ENCODE measurements at regions not wholly inside any gene's neighbourhood (a gene's known extent, or its start where the extent isn't known, plus 50 kb on each side); places are given as distances from the start of the nearest gene placed in this dataset.

DNA sequence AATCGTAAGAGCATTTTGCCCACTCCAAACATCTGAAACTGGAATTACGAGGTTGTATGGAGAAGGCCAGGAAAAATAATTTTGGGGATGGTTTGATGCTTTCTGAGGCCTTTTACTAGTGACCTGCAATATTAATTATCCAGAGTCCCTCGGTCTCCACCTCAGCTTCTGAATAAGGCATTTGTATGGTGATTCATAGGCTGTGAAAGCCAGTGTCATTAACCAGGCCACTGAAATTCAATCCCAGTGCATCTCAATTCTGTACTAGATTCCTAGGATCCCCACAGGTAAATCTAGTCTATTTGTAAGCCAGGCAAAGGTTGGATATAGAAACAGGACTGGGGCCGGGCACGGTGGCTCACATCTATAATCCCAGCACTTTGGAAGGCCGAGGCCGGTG is 135.4 kb upstream of the RBPJ start:
- Histone ChIP-seq H3K27ac (no peak overlapping the region), H3K4me1 (no peaks in the 10 kb centered on the region), H3K36me3 (no peaks in the 10 kb centered on the region), H3K4me3 (no peak overlapping the region), H3K9me3 (no peaks in the 10 kb centered on the region), H3K27me3 (no peaks in the 10 kb centered on the region)
- TF ChIP-seq POLR2A (IDR thresholded peaks at IDR 0.05) (no peak), EP300 (IDR thresholded peaks at IDR 0.05) (no peak)
- TF ChIP-seq, protein P1, sequence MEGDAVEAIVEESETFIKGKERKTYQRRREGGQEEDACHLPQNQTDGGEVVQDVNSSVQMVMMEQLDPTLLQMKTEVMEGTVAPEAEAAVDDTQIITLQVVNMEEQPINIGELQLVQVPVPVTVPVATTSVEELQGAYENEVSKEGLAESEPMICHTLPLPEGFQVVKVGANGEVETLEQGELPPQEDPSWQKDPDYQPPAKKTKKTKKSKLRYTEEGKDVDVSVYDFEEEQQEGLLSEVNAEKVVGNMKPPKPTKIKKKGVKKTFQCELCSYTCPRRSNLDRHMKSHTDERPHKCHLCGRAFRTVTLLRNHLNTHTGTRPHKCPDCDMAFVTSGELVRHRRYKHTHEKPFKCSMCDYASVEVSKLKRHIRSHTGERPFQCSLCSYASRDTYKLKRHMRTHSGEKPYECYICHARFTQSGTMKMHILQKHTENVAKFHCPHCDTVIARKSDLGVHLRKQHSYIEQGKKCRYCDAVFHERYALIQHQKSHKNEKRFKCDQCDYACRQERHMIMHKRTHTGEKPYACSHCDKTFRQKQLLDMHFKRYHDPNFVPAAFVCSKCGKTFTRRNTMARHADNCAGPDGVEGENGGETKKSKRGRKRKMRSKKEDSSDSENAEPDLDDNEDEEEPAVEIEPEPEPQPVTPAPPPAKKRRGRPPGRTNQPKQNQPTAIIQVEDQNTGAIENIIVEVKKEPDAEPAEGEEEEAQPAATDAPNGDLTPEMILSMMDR (IDR thresholded peaks at IDR 0.05), result no peak
- DNase-seq (ENCODE audit: low spot score in 2 of 2), result no peak
- WGBS, 2 donors, result 90 to 92% methylated on average over 6 to 7 of the region's 7 CpGs

DNA sequence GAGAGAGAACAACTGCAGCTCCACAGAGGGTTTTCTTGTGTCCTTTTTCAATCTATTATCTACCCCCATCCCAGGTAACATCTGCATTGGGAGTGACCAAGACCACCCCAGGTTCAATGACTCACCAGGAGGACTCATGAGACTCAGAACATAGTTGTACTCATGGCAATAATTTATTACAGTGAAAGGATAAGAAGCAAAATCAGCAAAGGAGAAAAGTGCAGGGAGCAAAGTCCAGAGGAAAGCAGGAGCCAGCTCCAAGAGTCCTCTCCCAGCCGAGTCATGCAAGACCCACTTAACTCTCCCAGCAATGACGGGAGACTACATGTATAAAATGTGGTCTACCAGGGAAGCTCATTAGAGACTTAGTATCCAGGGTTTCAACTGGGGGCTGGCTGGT is 129.5 kb upstream of the RBPJ start:
- Histone ChIP-seq H3K9me3 (no peaks in the 10 kb centered on the region), H3K36me3 (no peaks in the 10 kb centered on the region), H3K4me1 (no peaks in the 10 kb centered on the region), H3K27ac (no peak overlapping the region), H3K4me3 (no peak overlapping the region), H3K27me3 (no peaks in the 10 kb centered on the region)
- TF ChIP-seq, protein P1 (IDR thresholded peaks at IDR 0.05), result no peak
- TF ChIP-seq EP300 (IDR thresholded peaks at IDR 0.05), result no peak
- TF ChIP-seq POLR2A (IDR thresholded peaks at IDR 0.05), result no peak
- 72 to 81% methylated on average over 2 of the region's 2 CpGs for WGBS, 2 donors
- no peak for DNase-seq (ENCODE audit: low spot score in 2 of 2)

DNA sequence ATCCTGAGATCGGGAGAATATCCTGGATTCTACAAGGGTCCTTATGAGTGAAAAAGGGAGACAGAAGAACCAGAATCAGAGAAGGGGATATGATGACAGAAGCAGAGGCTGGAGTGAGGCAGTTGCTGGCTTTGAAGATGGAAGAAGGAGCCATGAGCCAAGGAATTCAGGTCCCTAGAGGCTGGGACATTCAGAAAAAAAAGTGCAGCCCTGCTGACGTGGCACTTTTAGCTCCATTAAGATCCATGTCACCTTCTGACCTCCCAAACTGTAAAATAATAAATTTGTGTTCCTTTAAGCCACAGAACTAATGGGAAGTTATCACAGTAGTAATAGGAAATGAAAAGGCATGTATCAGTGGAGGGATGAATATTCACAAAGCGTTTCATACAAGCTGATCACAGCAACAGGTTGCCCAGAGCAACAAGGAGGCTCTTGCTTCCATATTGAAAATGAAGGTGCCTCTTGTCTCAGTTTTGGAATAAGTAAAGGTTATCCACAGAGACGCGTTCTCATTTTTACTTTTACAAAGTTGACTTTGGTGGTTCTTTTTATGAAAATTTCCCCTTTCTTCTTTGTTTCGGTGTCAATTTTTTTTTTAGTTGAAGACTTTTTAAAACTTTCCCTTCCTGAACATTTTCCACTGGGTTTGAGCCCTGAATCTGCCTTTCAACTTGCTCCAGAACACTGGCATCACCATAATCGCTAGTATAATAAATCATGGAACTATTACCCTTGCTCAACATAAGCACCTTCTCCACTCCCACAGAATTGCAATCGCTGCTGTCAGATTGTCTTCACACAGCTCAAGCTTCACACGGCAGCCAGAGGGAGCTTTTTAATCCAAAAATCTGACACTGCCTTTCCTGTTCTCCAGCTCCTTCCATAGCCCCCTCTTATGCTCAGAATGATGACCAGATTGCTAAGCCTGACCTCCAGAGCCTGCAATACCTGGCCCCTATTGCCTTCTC is 127.6 kb upstream of the RBPJ start:
- no peaks in the 10 kb centered on the region for H3K9me3 ChIP-seq
- 67 to 75% methylated on average over 9 of the region's 9 CpGs for WGBS, 2 donors
- H3K27ac ChIP-seq, result no peak overlapping the region
- TF ChIP-seq EP300 (IDR thresholded peaks at IDR 0.05) (no peak), POLR2A (IDR thresholded peaks at IDR 0.05) (no peak)
- TF ChIP-seq, protein P1 (IDR thresholded peaks at IDR 0.05), result no peak
- DNase-seq (ENCODE audit: low spot score in 2 of 2), result no peak
- H3K27me3 ChIP-seq, result no peaks in the 10 kb centered on the region
- H3K36me3 ChIP-seq, result no peaks in the 10 kb centered on the region
- no peak overlapping the region for H3K4me3 ChIP-seq
- no peaks in the 10 kb centered on the region for H3K4me1 ChIP-seq

DNA sequence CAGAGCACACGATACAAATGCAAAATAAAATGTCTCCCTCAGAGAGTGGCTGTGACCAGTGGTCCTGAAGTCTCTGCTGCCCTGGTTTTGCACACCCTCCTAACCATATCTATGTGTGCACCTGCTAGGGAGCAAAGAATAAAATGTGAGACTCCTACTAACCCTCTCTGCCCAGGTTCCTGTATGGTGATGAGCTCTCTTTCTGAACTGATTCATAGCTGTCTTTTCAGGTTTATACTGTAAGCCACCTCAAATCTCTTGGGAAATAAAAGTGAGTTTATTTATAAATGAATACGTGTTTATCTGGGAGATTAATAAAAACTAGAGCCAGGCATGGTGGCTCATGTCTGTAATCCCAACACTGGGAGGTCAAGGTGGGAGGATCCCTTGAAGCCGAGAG is 126.0 kb upstream of the RBPJ start:
- Histone ChIP-seq H3K4me3 (no peak overlapping the region), H3K4me1 (no peaks in the 10 kb centered on the region), H3K36me3 (no peaks in the 10 kb centered on the region), H3K27ac (no peak overlapping the region), H3K9me3 (no peaks in the 10 kb centered on the region), H3K27me3 (no peaks in the 10 kb centered on the region)
- no peak for DNase-seq (ENCODE audit: low spot score in 2 of 2)
- no peak for TF ChIP-seq POLR2A (IDR thresholded peaks at IDR 0.05)
- TF ChIP-seq, protein P1 (IDR thresholded peaks at IDR 0.05), result no peak
- no peak for TF ChIP-seq EP300 (IDR thresholded peaks at IDR 0.05)
- 81 to 88% methylated on average over 3 of the region's 3 CpGs for WGBS, 2 donors

DNA sequence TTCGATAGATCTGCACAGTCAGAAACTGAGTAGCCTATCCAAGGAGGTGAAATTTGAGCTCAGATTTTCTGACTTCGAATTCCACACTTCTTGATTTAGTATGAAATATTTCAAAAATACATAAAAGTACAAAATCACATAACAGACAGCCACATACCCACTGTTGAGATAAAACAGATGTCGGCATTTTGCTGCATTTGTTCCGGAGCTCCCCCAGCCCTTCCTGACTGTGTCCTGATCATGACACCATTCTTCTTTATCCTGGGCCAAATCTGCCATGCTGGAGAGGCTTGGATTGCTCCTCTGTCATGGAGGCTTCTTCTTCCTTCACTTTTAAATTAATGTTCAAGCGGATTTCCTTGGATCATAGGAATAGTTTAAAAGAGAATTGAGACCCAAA is 124.2 kb upstream of the RBPJ start:
- no peak for DNase-seq (ENCODE audit: low spot score in 2 of 2)

More for the DNA sequence above, 124.2 kb upstream of the RBPJ start:
- Histone ChIP-seq H3K27ac (no peak overlapping the region), H3K27me3 (no peaks in the 10 kb centered on the region), H3K9me3 (no peaks in the 10 kb centered on the region), H3K36me3 (no peaks in the 10 kb centered on the region), H3K4me3 (no peak overlapping the region), H3K4me1 (no peaks in the 10 kb centered on the region)
- WGBS, 2 donors, result 87 to 88% methylated on average over 5 of the region's 5 CpGs
- TF ChIP-seq, protein P1 (IDR thresholded peaks at IDR 0.05), result no peak
- no peak for TF ChIP-seq EP300 (IDR thresholded peaks at IDR 0.05)
- no peak for TF ChIP-seq POLR2A (IDR thresholded peaks at IDR 0.05)

Measured in tibial nerve (tissue), 4 donors.